HepG2 (cell line): ENCODE measurements at regions not wholly inside any gene's neighbourhood (a gene's known extent, or its start where the extent isn't known, plus 50 kb on each side); places are given as distances from the start of the nearest gene placed in this dataset.

Experiments used
- ATAC-seq: fragments of 200-7000 bp; cut with Tn5 transposase; 3 replicates; pipeline ENCODE4 v1.9.1; 2020; ENCODE audit warnings: mild to moderate bottlenecking, moderate library complexity
- BruUV-seq: library from RNA; stranded (reverse); fragments of 400-500 nt; replicated peaks from 2 replicates; lab custom pipeline; 2021; lab: Mats Ljungman, UMichigan
- CTCF ChIA-PET: fragments of 300-600 bp; formaldehyde crosslinking; extraction: SDS; loops from one replicate; lab custom pipeline; 2021; ENCODE audit warnings: low total read pairs, inconsistent platforms, low intra/inter-chr PET ratio; lab: Yijun Ruan, JAX
- POLR2A ChIA-PET: fragments of 350-600 bp; sonication (Branson Sonifier 250); formaldehyde crosslinking; loops from one replicate; lab custom pipeline; 2020; ENCODE audit warnings: antibody characterized with exemption, inconsistent platforms; lab: Yijun Ruan, JAX
- DNase-seq: peaks from one replicate; pipeline ENCODE4 v3.0.0-alpha.2; 2015; ENCODE audit warnings: low spot score
- FAIRE-seq: peaks from 3 replicates; lab custom pipeline; 2011; peaks lifted over from hg19 to GRCh38; lab: Jason Lieb, UNC
- H2AFZ ChIP-seq: one replicate; pipeline ENCODE4 v1.6.1; 2011; ENCODE audit warnings: low read length, inconsistent platforms
- H3K27ac ChIP-seq: fragments of 300-600 bp; 3 replicates; pipeline ENCODE4 v1.8.0; 2011; ENCODE audit warnings: mixed run types, mild to moderate bottlenecking, mixed read lengths, low read length, inconsistent platforms; ENCODE audit not compliant: insufficient read depth; ENCODE audit errors: extremely low read length
- H3K27me3 ChIP-seq, 2 experiments: fragments of 200-600 bp in 1 of 2; 2 replicates in 1 of 2; 3 replicates in 1 of 2; pipeline versions ENCODE4 v1.6.0 to v1.8.0; 2011; ENCODE audit warnings: low read length in 2 of 2, mild to moderate bottlenecking in 2 of 2, moderate library complexity in 2 of 2, inconsistent platforms in 1 of 2; ENCODE audit not compliant: insufficient read depth in 2 of 2, control insufficient read depth in 1 of 2
- H3K36me3 ChIP-seq, 2 experiments: fragments of 200-600 bp in 1 of 2; replicated peaks in 1 of 2; 2 replicates in 1 of 2; 3 replicates in 1 of 2; pipeline versions ENCODE4 v1.5.1 to v1.8.0; 2011; ENCODE audit warnings: low read length in 2 of 2, inconsistent platforms in 1 of 2; ENCODE audit not compliant: insufficient read depth in 2 of 2, control insufficient read depth in 1 of 2
- H3K4me1 ChIP-seq: 2 replicates; pipeline ENCODE4 v1.5.1; 2012; ENCODE audit warnings: low read length, inconsistent platforms; ENCODE audit not compliant: insufficient read depth
- H3K4me2 ChIP-seq: 2 replicates; pipeline ENCODE4 v1.6.0; 2011; ENCODE audit warnings: low read depth, low read length, inconsistent platforms
- H3K4me3 ChIP-seq, 3 experiments: fragments of 200-600 bp in 1 of 3; sonication (generic), shearing (Covaris generic) in 1 of 3; replicated peaks in 1 of 3; 2 replicates each; pipeline ENCODE4 v1.5.1; 2011 to 2016; ENCODE audit warnings: low read length in 3 of 3, inconsistent platforms in 2 of 3, low read depth in 2 of 3, mild to moderate bottlenecking in 2 of 3, control low read depth in 1 of 3, mixed read lengths in 1 of 3; ENCODE audit not compliant: insufficient read depth in 1 of 3
- H3K79me2 ChIP-seq: one replicate; pipeline ENCODE4 v1.6.1; 2011; ENCODE audit warnings: low read length, inconsistent platforms; ENCODE audit not compliant: insufficient read depth
- H3K9ac ChIP-seq: 2 replicates; pipeline ENCODE4 v1.6.0; 2011; ENCODE audit warnings: mild to moderate bottlenecking, low read depth, low read length, inconsistent platforms; ENCODE audit not compliant: insufficient read depth
- H3K9me3 ChIP-seq: 2 replicates; pipeline ENCODE4 v1.5.1; 2012; ENCODE audit warnings: mild to moderate bottlenecking, low read length
- H4K20me1 ChIP-seq: 2 replicates; pipeline ENCODE4 v1.6.0; 2011; ENCODE audit warnings: inconsistent platforms, mild to moderate bottlenecking, low read length, moderate library complexity; ENCODE audit not compliant: insufficient read depth
- ATF5 ChIP-seq: sonication (generic); formaldehyde crosslinking; IDR thresholded peaks from 2 replicates; pipeline ENCODE4 v1.4.0; 2020; ENCODE audit warnings: mild to moderate bottlenecking, low read depth, missing genetic modification reagents
- CREM ChIP-seq, 2 experiments: sonication (generic) in 1 of 2; formaldehyde crosslinking in 1 of 2; IDR thresholded peaks; 2 replicates each; pipeline versions ENCODE4 v1.4.0 to v1.6.1; 2016 to 2020; ENCODE audit warnings: antibody characterized with exemption in 1 of 2, mild to moderate bottlenecking in 1 of 2, missing genetic modification reagents in 1 of 2
- GLI4 ChIP-seq: sonication (generic); formaldehyde crosslinking; IDR thresholded peaks from 2 replicates; pipeline ENCODE4 v1.5.1; 2020; ENCODE audit warnings: missing genetic modification reagents, mild to moderate bottlenecking, moderate library complexity, borderline replicate concordance
- KLF13 ChIP-seq: sonication (generic); formaldehyde crosslinking; IDR thresholded peaks from 2 replicates; pipeline ENCODE4 v1.4.0; 2020; ENCODE audit warnings: mild to moderate bottlenecking, missing genetic modification reagents
- KMT2B ChIP-seq: IDR thresholded peaks from 2 replicates; pipeline ENCODE4 v1.6.1; 2016; ENCODE audit warnings: missing genetic modification reagents, missing compliant biosample characterization
- MBD4 ChIP-seq: IDR thresholded peaks from 2 replicates; pipeline ENCODE4 v1.6.1; 2012; ENCODE audit warnings: low read length, inconsistent platforms, borderline replicate concordance
- TBP ChIP-seq: sonication (generic); formaldehyde crosslinking; IDR thresholded peaks from 2 replicates; pipeline ENCODE4 v1.5.0; 2020; ENCODE audit warnings: missing genetic modification reagents
- TOPORS ChIP-seq: sonication (generic); formaldehyde crosslinking; IDR thresholded peaks from 2 replicates; pipeline ENCODE4 v1.8.0; 2023; ENCODE audit warnings: mild to moderate bottlenecking, missing genetic modification reagents
- ZNF225 ChIP-seq: sonication (generic); formaldehyde crosslinking; IDR thresholded peaks from 2 replicates; pipeline ENCODE4 v1.4.0; 2020; ENCODE audit warnings: mild to moderate bottlenecking, missing genetic modification reagents
- ZNF556 ChIP-seq: sonication (generic); formaldehyde crosslinking; IDR thresholded peaks from 2 replicates; pipeline ENCODE4 v1.4.0; 2020; ENCODE audit warnings: mild to moderate bottlenecking, missing genetic modification reagents, borderline replicate concordance
- WGBS: methylation state at CpG from one replicate; pipeline ENCODE4 v1.1.6; 2017; ENCODE audit warnings: low lambda C conversion rate; 5-methylcytosine and 5-hydroxymethylcytosine counted together
- in situ Hi-C: cut with HindIII; loops from 2 replicates; pipeline ENCODE4 v1.10.0; 2017; ENCODE audit warnings: low pct_unique_long_range_greater_than_20kb; ENCODE audit not compliant: extremely low pct_ligation_motif_present
- intact Hi-C: fragments of 100-400 bp; cut with micrococcal nuclease; formaldehyde crosslinking; loops from one replicate; pipeline ENCODE4 v1.10.0; 2022; ENCODE audit not compliant: unreplicated experiment

DNA sequence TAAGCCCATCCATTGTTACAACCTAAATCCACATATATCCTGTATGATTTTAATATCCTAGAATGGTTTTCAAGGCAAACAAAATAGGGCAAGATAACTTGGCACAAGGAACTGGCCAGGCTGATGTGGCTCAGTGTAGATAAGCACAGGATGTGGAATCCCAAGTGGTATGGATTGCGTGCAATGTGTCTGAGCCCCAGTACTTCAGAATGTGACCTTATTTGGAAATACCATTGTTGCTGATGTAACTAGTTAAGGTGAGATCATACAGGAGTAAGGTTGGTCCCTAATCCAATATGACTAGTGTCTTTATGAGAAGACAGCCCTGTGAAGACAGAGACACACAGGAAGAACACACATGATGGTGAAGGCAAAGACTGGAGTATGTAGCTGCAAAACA lies 72.4 kb downstream of the IL21 start:
- 38% methylated on average over 1 of the region's 1 CpG for WGBS
- BruUV-seq: no TSS peak
- H3K79me2 ChIP-seq: no peaks in the 10 kb centered on the region
- H3K27me3 ChIP-seq: no peaks in the 10 kb centered on the region; a peak in 1 of 5 replicates
- ChIA-PET POLR2A (no interaction called here), CTCF (no interaction called here)
- TF ChIP-seq ZNF225 (CRISPR knock-in tag) (no peak), ZNF556 (no peak), ATF5 (CRISPR knock-in tag) (no peak), TOPORS (CRISPR knock-in tag) (no peak), KMT2B (no peak), MBD4 (no peak), CREM (IDR thresholded peaks at IDR 0.05) (no peak), CREM (CRISPR knock-in tag; IDR thresholded peaks at IDR 0.05) (no peak), KLF13 (CRISPR knock-in tag) (no peak), GLI4 (no peak), TBP (CRISPR knock-in tag) (no peak)
- H3K9ac ChIP-seq: no peak overlapping the region
- H3K36me3 ChIP-seq: no peaks in the 10 kb centered on the region
- no peak for DNase-seq
- in situ Hi-C loops: no loop called here
- H3K4me1 ChIP-seq: no peaks in the 10 kb centered on the region
- ATAC-seq: no peak
- H4K20me1 ChIP-seq: no peaks in the 10 kb centered on the region
- no peaks in the 10 kb centered on the region for H3K9me3 ChIP-seq
- no peak overlapping the region for H3K4me2 ChIP-seq
- H3K4me3 ChIP-seq: no peak overlapping the region
- no peak overlapping the region for H3K27ac ChIP-seq
- intact Hi-C loops: no loop called here
- no peak overlapping the region for H2AFZ ChIP-seq
- no peak for FAIRE-seq
